ENCODE measurements at regions not wholly inside any gene's neighbourhood (a gene's known extent, or its start where the extent isn't known, plus 50 kb on each side); places are given as distances from the start of the nearest gene placed in this dataset.

DNA sequence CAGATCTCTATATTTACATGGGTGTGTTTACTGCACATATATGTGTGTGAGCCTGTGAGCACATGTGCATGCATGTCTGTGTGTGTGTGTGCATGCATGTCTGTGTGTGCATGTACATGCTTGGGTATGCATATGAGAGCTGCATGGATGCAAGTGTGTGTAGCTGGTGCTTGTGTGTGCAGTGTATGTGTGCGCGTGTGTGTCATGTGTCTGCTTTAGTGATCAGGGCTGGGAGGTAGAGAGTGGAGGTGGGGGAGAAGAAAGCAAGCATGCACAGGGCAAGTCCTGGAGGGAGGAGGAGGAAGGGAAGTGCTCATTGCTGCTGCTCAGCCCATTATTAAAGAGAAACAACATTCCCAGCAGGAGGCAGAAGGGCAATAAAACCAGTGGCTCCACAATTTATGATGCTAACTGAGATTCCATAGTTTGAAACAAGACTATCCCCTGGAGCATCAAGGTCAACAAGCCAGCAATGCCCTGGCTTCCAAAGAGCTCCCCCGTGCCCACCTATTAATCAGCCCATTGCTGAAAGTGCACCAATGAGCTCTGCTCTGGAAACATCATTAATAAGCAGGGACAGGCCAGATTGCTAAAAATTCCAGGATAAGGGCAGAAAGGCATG, 414.0 kb downstream of the MAFB start:
- no peak for TF ChIP-seq EP300 (IDR thresholded peaks at IDR 0.05)
- no peak for TF ChIP-seq POLR2A (IDR thresholded peaks at IDR 0.05)
- TF ChIP-seq, protein P1, sequence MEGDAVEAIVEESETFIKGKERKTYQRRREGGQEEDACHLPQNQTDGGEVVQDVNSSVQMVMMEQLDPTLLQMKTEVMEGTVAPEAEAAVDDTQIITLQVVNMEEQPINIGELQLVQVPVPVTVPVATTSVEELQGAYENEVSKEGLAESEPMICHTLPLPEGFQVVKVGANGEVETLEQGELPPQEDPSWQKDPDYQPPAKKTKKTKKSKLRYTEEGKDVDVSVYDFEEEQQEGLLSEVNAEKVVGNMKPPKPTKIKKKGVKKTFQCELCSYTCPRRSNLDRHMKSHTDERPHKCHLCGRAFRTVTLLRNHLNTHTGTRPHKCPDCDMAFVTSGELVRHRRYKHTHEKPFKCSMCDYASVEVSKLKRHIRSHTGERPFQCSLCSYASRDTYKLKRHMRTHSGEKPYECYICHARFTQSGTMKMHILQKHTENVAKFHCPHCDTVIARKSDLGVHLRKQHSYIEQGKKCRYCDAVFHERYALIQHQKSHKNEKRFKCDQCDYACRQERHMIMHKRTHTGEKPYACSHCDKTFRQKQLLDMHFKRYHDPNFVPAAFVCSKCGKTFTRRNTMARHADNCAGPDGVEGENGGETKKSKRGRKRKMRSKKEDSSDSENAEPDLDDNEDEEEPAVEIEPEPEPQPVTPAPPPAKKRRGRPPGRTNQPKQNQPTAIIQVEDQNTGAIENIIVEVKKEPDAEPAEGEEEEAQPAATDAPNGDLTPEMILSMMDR (IDR thresholded peaks at IDR 0.05), result no peak

Data from tibial nerve (tissue), 4 donors.